ENCODE measurements at regions not wholly inside any gene's neighbourhood (a gene's known extent, or its start where the extent isn't known, plus 50 kb on each side); places are given as distances from the start of the nearest gene placed in this dataset.

GRCh38 chr3:107970993-107971580 is 119.7 kb downstream of the CD47 start:
- peak; percentile 23 for DNase-seq (ENCODE audit: low spot score)

- DNase-seq (ENCODE audit: low spot score), result no peak
Measured at GRCh38 chr3:107969994-107970819, 120.6 kb downstream of the CD47 start.

DNA sequence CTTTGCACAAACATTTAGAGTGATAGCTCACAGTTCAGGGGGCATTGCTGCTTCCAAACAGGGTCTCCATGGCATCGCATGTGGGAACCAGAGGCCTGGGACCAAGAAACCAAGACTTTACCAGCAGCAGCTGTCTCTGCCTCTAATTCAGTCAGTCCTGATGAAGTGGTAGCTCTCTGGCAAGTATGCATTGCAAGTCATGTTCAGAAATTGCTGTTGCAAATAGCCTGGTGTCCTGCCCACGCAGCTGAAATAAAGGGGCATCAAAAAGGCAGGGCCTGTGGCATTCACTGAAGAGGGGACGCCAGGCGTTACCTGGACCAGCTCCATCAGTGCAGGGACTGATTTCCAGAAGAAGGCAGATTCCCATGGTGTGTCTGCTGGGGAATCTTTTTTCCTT is 121.3 kb downstream of the CD47 start:
- DNase-seq (ENCODE audit: low spot score), result no peak

DNA sequence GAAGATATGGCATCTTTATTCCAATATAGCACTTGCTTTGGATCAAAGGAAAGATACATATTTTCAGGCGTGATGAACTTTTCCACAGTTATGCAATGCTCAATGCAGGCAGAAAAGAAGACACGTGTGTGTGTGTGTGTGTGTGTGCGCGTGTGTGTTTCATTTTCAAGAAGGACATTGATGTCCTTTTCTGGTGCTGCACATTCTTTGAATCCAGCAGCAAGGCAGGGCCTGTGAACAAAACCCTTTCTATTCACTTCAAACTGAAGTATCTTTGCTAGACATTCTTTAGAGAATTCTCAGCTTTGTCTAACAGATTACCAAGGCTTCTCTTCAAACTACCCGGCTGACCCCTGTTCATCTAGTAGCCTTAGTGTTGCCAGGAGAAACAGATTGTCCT is 124.6 kb downstream of the CD47 start:
- DNase-seq (ENCODE audit: low spot score), result no peak

DNA sequence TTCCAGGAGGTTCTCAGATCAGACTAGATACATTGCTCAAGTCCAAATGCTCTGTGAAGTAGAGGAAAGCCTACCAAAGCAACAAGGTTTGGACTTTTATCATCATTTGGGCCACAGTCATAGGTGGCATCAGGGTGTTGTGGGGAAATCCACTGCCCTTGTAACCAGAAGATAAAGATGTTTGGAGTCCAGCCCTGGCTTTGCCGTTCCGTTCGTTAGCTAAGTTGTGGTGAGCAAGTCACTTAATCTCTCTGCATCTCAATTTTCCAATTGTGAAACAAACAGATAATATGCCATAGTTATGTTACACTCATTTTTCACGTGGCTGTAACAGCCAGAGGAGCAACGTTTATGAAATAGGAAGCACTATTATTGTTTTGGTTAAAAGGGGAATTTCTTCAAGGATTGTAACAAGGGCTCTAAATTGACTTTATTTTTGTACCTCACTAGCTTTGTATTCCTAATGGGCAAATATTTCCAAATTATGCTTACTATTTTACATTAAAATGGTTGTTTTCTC is 125.6 kb downstream of the CD47 start:
- no peak for DNase-seq (ENCODE audit: low spot score)

DNA sequence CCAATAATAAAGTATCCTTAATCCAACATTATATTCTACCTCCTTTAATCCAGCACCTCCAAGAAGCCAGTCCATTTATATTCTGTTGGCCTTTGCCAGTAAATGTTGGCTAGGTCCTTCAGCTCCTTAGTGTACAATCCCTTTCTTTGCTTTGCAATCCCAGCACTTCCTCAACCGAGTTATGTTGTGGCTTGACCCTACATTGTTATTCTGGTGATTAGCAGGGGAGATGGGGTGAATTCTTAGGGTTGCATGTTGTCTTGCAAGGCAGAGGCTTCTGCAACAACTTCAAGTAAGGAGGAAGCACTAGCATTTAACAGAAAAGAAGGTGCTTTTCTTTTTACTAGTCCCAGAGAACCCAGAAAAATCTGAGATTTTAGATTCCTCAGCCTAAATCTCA is 127.2 kb downstream of the CD47 start:
- DNase-seq (ENCODE audit: low spot score), result no peak

DNA sequence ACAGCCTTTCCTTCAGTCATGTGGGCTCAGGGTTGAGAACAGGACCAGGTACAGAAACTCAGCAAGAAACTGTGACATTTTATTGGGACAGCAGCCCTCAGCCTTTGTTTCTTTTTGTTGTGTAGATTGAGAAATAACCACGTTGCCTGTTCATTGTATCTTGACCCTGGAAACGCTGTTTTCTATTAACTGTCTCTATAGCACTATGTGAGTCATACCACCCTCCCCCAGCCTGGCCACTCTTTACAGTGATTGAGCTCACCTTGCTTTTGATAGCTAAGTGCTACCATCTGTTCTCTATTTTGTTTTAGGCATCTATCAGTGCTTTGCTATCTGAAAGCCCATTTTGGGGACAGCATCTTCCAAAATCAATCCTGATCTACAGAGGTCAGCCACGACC is 127.9 kb downstream of the CD47 start:
- DNase-seq (ENCODE audit: low spot score), result no peak

DNA sequence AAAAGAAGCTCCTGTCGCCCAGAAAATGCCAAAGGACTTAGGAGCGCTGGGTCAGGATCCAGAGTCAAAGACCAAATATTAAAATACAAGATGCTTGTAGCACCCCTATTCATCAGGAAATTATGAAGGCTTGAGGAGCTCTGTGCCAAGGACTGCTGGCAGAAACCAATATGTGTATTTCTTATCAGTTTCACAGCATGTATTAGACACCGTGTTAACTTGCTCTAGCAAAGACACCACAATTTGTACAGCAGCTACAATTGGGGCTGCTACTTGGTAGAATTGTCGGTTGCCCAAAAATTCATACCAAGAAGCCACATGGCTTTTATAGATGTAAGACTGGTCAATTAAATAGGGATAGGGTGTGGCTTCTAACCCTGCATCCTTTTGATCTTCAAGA is 128.8 kb downstream of the CD47 start:
- no peak for DNase-seq (ENCODE audit: low spot score)

DNA sequence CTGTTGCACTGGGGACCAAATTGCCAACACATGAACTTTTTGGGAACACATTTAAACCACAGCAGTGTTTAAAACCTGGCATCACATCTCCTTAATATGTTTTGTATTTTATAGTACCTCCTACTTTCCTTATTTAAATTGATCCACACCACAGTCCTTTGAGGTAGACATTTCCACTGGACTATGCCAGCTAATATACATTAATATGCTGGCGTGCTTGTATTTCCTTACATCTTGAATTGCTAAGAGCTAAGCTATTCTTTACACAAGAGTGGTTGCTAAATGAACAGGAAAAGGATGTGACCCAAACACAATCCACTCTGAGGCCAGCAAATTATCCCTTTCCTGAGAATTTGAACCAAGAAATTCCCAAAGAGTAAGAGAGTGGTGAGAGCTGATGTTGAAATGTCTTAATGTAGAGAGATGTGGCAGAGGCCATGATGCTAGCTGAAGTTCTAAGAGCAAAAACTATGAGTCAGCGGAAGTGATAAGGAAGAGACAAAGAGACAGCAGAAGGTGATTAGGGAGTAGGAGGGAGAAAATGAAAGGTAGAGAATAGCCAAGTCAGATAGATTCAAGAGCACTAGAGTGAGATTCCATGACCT is 131.2 kb downstream of the CD47 start:
- DNase-seq (ENCODE audit: low spot score), result no peak

DNA sequence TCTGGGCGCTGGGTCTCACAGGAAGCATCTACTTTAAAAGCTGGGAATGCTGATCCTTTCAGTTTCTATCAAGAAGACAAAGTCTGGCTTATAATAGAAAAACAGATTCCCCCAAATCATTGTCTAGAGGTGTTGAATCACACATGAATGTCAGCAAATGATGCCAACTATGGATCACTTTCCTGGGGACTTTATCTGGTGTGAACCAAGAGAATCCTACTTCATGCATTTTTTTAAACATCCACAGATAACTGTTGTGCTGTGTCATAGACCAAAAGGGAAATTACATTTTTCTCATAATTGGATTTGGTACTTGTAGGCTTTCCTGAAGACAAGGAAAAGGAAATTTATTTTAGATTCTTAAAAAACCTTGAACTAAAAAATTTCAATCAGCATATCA is 132.7 kb downstream of the CD47 start:
- DNase-seq (ENCODE audit: low spot score), result no peak

GRCh38 chr3:107956991-107957900 is 133.6 kb downstream of the CD47 start:
- DNase-seq (ENCODE audit: low spot score), result peak; percentile 55

DNA sequence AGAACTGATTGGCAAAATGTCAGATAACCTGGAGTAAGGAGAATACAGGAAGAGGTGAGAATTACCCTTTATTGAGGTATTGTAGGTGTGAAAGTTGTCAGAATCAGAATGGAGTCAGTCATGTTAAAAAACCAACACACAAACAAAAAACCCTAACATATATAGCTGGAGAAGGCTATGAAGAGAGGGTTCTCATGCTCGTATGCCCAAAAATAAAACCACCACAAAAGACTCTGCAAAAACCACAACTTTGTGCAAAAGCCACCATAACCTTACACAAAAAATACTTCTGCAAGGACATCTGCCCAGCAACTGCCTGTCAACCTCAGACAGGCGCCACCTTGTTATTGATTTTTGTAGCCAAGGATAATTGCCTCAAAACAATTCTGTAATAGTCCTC is 136.0 kb downstream of the CD47 start:
- no peak for DNase-seq (ENCODE audit: low spot score)

DNA sequence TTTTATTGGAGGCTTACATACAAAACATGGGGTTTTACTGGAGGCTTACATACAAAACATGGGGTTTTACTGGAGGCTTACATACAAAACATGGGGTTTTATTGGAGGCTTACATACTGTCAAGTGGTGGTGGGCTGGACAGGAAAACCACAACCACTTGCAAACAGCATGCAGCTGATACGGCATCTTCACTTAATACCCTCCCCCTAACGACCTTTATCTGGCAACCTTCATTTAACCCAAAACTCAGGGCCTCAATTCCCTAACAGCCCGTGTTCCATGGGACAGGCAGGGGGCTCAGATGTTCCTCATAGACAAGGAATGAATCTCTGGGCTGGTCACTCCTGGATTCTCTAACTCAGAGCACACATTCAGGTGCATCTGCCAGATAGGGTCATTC is 137.1 kb downstream of the CD47 start:
- DNase-seq (ENCODE audit: low spot score), result no peak

GRCh38 chr3:107951126-107951525 is 139.7 kb downstream of the CD47 start:
- DNase-seq (ENCODE audit: low spot score), result no peak

GRCh38 chr3:107950417-107950816 is 140.4 kb downstream of the CD47 start:
- DNase-seq (ENCODE audit: low spot score), result no peak

DNA sequence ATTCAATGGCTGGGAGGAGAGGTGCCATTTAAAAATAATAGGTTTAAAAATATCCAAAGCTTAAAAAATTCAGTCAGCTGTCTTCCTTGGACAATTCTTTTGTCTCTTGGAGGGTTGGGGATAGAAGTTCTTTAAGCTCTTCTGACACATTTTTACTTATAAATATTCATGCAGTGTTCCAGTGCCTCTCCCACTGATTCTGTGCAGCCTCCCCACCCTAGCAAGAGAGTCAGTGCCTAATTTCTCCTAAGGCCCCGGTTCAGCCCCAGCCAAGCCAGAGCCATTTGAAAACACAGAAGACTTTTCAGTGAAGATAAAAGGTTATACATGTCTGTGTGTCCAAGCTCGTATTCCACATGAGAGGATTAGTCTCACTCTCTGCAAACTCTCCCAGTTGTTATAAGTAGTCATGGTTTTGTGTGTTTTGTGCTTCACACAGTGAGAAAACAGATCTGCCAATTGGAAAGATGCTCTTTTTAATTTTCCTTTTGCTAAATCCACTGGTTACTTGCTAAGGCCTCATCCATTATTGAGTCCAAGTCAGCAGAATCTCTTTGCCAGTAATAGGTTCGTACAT is 141.3 kb downstream of the CD47 start:
- DNase-seq (ENCODE audit: low spot score), result no peak

DNA sequence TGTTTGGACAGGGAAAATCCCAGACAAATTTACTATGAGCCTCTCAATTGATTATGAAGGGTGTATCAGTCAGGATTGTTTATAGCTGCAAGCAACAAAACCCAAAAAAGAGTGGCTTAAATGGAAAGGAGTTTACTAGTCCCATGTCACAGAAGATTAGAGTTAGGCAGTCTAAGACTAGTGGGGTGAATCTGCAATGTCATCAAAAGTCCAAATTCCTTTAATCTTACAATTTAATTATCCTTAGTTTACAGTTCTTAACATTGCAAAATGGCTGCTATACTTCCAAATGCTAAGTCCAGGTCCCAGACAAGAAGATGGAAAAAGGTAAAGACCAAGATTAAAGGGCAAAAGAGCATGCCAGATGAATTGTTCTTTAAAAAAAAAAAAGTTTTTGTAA is 143.6 kb downstream of the CD47 start:
- no peak for DNase-seq (ENCODE audit: low spot score)

DNA sequence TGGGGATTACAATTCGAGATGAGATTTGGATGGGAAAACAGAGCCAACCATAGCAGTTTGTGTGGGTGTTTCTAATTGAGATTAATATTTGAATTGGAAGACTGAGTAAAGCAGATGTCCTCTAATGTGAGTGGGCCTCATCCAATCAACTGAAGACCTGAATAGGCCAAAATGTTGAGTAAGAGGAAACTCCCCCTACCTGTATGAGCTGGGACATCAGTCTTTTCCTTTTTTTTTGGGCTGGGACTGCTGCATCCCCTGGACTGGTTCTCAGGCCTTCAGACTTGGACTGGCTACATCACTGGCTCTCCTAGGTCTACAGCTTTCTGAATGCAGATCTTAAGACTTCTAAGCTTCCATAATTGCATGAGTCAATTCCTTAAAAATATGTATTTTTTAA is 144.1 kb downstream of the CD47 start:
- DNase-seq (ENCODE audit: low spot score), result no peak

GRCh38 chr3:107945417-107946094 is 145.3 kb downstream of the CD47 start:
- DNase-seq (ENCODE audit: low spot score), result no peak

- no peak for DNase-seq (ENCODE audit: low spot score)
Measured at GRCh38 chr3:107943786-107944523, 146.9 kb downstream of the CD47 start.
